ENCODE measurements at regions not wholly inside any gene's neighbourhood (a gene's known extent, or its start where the extent isn't known, plus 50 kb on each side); places are given as distances from the start of the nearest gene placed in this dataset.
"Not testable (repeated sequence)": the region's sequence is repeated elsewhere in the genome, so short reads cannot be mapped to it uniquely, and the experiment has no call there.

- not testable (repeated sequence) for DNase-seq
Measured at GRCh38 chrY:6685783-6686389, 224.6 kb upstream of the TBL1Y start.

- not testable (repeated sequence) for DNase-seq
Measured at GRCh38 chrY:6701558-6702161, 208.8 kb upstream of the TBL1Y start.

GRCh38 chrY:6721443-6721842, 189.1 kb upstream of the TBL1Y start:
- DNase-seq: not testable (repeated sequence)

GRCh38 chrY:6747210-6747609, 163.3 kb upstream of the TBL1Y start:
- not testable (repeated sequence) for DNase-seq

GRCh38 chrY:6782334-6782733, 128.2 kb upstream of the TBL1Y start:
- no peak for DNase-seq

GRCh38 chrY:6786960-6787359, 123.5 kb upstream of the TBL1Y start:
- no peak for DNase-seq

- peak; percentile 7 for DNase-seq
Measured at GRCh38 chrY:6811633-6812032, 98.9 kb upstream of the TBL1Y start.

All from kidney glomerular epithelial cell (primary cell).